ENCODE measurements at regions not wholly inside any gene's neighbourhood (a gene's known extent, or its start where the extent isn't known, plus 50 kb on each side); places are given as distances from the start of the nearest gene placed in this dataset.

GRCh38 chr5:104643320-104643719 is 1080.7 kb upstream of the NUDT12 start:
- TF ChIP-seq, protein P1, sequence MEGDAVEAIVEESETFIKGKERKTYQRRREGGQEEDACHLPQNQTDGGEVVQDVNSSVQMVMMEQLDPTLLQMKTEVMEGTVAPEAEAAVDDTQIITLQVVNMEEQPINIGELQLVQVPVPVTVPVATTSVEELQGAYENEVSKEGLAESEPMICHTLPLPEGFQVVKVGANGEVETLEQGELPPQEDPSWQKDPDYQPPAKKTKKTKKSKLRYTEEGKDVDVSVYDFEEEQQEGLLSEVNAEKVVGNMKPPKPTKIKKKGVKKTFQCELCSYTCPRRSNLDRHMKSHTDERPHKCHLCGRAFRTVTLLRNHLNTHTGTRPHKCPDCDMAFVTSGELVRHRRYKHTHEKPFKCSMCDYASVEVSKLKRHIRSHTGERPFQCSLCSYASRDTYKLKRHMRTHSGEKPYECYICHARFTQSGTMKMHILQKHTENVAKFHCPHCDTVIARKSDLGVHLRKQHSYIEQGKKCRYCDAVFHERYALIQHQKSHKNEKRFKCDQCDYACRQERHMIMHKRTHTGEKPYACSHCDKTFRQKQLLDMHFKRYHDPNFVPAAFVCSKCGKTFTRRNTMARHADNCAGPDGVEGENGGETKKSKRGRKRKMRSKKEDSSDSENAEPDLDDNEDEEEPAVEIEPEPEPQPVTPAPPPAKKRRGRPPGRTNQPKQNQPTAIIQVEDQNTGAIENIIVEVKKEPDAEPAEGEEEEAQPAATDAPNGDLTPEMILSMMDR (IDR thresholded peaks at IDR 0.05; ENCODE audit: unreplicated experiment): no peak
- Mint-ChIP-seq H3K4me3 (ENCODE audit: low read depth, unreplicated experiment) (no peak overlapping the region), H3K27me3 (ENCODE audit: unreplicated experiment) (no peaks in the 10 kb centered on the region), H3K9me3 (ENCODE audit: low read depth, unreplicated experiment) (no peaks in the 10 kb centered on the region), H3K36me3 (ENCODE audit: insufficient read depth, unreplicated experiment) (no peaks in the 10 kb centered on the region), H3K27ac (ENCODE audit: unreplicated experiment) (no peak overlapping the region), H3K4me1 (ENCODE audit: low read depth, unreplicated experiment) (no peaks in the 10 kb centered on the region)
- DNase-seq: no peak
- CTCF ChIA-PET: no interaction called here
- intact Hi-C loops (cut with micrococcal nuclease; ENCODE audit: unreplicated experiment): no loop called here
- BruUV-seq (replicated peaks): no TSS peak

DNA sequence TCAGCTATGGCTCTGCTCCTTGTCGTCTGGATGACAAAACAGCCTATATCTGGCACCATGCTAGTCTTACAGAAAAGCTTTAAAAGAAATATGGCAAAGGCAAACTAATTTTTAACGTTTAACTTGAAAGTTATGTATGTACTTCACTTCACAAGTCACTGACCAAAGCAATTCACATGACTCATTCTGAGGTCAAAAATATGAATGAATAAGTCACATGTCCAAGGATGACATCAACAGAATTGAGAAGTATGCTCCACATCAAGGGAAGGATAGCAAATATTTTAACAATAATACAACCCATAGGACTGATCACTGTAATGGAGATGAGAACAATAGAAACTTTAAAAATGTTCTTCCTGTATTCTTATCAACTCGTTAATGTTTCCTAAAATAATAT is 1072.6 kb upstream of the NUDT12 start:
- no peak for DNase-seq
- TF ChIP-seq, protein P1 (IDR thresholded peaks at IDR 0.05; ENCODE audit: unreplicated experiment): no peak
- Mint-ChIP-seq H3K27ac (ENCODE audit: unreplicated experiment) (peak overlapping the region; percentile 0), H3K9me3 (ENCODE audit: low read depth, unreplicated experiment) (no peaks in the 10 kb centered on the region), H3K4me1 (ENCODE audit: low read depth, unreplicated experiment) (peaks cover 12% of the 10 kb centered on the region), H3K27me3 (ENCODE audit: unreplicated experiment) (no peaks in the 10 kb centered on the region), H3K4me3 (ENCODE audit: low read depth, unreplicated experiment) (no peak overlapping the region), H3K36me3 (ENCODE audit: insufficient read depth, unreplicated experiment) (no peaks in the 10 kb centered on the region)
- BruUV-seq (replicated peaks): no TSS peak
- intact Hi-C loops (cut with micrococcal nuclease; ENCODE audit: unreplicated experiment): no loop called here
- CTCF ChIA-PET: no interaction called here

- TF ChIP-seq, protein P1 (IDR thresholded peaks at IDR 0.05; ENCODE audit: unreplicated experiment): no peak
- Mint-ChIP-seq H3K36me3 (ENCODE audit: insufficient read depth, unreplicated experiment) (no peaks in the 10 kb centered on the region), H3K4me1 (ENCODE audit: low read depth, unreplicated experiment) (no peaks in the 10 kb centered on the region), H3K9me3 (ENCODE audit: low read depth, unreplicated experiment) (no peaks in the 10 kb centered on the region), H3K27ac (ENCODE audit: unreplicated experiment) (no peak overlapping the region), H3K4me3 (ENCODE audit: low read depth, unreplicated experiment) (no peak overlapping the region), H3K27me3 (ENCODE audit: unreplicated experiment) (no peaks in the 10 kb centered on the region)
- CTCF ChIA-PET: no interaction called here
- intact Hi-C loops (cut with micrococcal nuclease; ENCODE audit: unreplicated experiment): no loop called here
- DNase-seq: no peak
- BruUV-seq (replicated peaks): no TSS peak
Measured at GRCh38 chr5:104628911-104629310, 1066.3 kb upstream of the NUDT12 start.

DNA sequence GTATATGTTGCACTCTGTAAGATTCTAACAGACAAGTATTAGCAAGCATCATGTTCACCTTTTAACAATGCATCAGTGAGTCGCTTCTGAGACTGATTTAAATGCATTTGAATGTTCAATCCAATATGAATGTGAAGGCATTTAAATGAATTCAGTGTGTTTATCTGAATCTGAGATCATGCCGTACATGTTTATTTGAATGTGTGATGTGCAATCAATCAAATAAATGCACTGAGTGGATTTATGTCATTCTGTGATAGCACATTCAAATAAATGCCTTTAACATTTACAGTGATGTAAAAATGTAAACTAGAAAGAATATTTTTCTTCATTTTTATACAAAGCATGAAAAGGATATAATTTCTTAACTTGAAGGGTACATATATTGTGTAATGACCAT is 1063.5 kb upstream of the NUDT12 start:
- H3K27me3 Mint-ChIP-seq (ENCODE audit: unreplicated experiment): no peaks in the 10 kb centered on the region
- no peak overlapping the region for H3K27ac Mint-ChIP-seq (ENCODE audit: unreplicated experiment)
- BruUV-seq (replicated peaks): no TSS peak
- H3K4me1 Mint-ChIP-seq (ENCODE audit: low read depth, unreplicated experiment): no peaks in the 10 kb centered on the region
- DNase-seq: no peak
- no peak overlapping the region for H3K4me3 Mint-ChIP-seq (ENCODE audit: low read depth, unreplicated experiment)
- no peaks in the 10 kb centered on the region for H3K36me3 Mint-ChIP-seq (ENCODE audit: insufficient read depth, unreplicated experiment)
- CTCF ChIA-PET: no interaction called here
- TF ChIP-seq, protein P1 (IDR thresholded peaks at IDR 0.05; ENCODE audit: unreplicated experiment): no peak
- no peaks in the 10 kb centered on the region for H3K9me3 Mint-ChIP-seq (ENCODE audit: low read depth, unreplicated experiment)
- intact Hi-C loops (cut with micrococcal nuclease; ENCODE audit: unreplicated experiment): no loop called here

- DNase-seq: no peak
- Mint-ChIP-seq H3K4me3 (ENCODE audit: low read depth, unreplicated experiment) (no peak overlapping the region), H3K27ac (ENCODE audit: unreplicated experiment) (no peak overlapping the region), H3K9me3 (ENCODE audit: low read depth, unreplicated experiment) (no peaks in the 10 kb centered on the region), H3K36me3 (ENCODE audit: insufficient read depth, unreplicated experiment) (no peaks in the 10 kb centered on the region), H3K4me1 (ENCODE audit: low read depth, unreplicated experiment) (no peaks in the 10 kb centered on the region), H3K27me3 (ENCODE audit: unreplicated experiment) (no peaks in the 10 kb centered on the region)
- CTCF ChIA-PET: no interaction called here
- intact Hi-C loops (cut with micrococcal nuclease; ENCODE audit: unreplicated experiment): no loop called here
- TF ChIP-seq, protein P1 (IDR thresholded peaks at IDR 0.05; ENCODE audit: unreplicated experiment): no peak
- no TSS peak for BruUV-seq (replicated peaks)
Measured at GRCh38 chr5:104612005-104612404, 1049.4 kb upstream of the NUDT12 start.

Measured in Calu3 (cell line).